HEK293T (cell line): ENCODE measurements at regions not wholly inside any gene's neighbourhood (a gene's known extent, or its start where the extent isn't known, plus 50 kb on each side); places are given as distances from the start of the nearest gene placed in this dataset.

ENCODE experiments used
- ELF4 ChIP-seq: fragments of 450-650 bp; IDR thresholded peaks from 2 replicates; pipeline ENCODE4 v1.6.1; 2017; ENCODE audit warnings: antibody characterized with exemption
- FOXA1 ChIP-seq: fragments of 450-650 bp; IDR thresholded peaks from 2 replicates; pipeline ENCODE4 v1.6.1; 2016; ENCODE audit warnings: mild to moderate bottlenecking
- FOXK2 ChIP-seq: fragments of 450-650 bp; IDR thresholded peaks from 2 replicates; pipeline ENCODE4 v1.6.1; 2016; ENCODE audit warnings: mild to moderate bottlenecking
- FOXM1 ChIP-seq: fragments of 450-650 bp; IDR thresholded peaks from 2 replicates; pipeline ENCODE4 v1.6.1; 2017; ENCODE audit warnings: mild to moderate bottlenecking, borderline replicate concordance
- L3MBTL2 ChIP-seq: fragments of 450-650 bp; conservative IDR thresholded peaks from 2 replicates; pipeline ENCODE4 v1.6.1; 2016; ENCODE audit warnings: mild to moderate bottlenecking
- SUZ12 ChIP-seq: fragments of 450-650 bp; IDR thresholded peaks from 2 replicates; pipeline ENCODE4 v1.6.1; 2016; ENCODE audit warnings: mild to moderate bottlenecking
- TARDBP ChIP-seq: fragments of 450-650 bp; IDR thresholded peaks from 2 replicates; pipeline ENCODE4 v1.6.1; 2016

DNA sequence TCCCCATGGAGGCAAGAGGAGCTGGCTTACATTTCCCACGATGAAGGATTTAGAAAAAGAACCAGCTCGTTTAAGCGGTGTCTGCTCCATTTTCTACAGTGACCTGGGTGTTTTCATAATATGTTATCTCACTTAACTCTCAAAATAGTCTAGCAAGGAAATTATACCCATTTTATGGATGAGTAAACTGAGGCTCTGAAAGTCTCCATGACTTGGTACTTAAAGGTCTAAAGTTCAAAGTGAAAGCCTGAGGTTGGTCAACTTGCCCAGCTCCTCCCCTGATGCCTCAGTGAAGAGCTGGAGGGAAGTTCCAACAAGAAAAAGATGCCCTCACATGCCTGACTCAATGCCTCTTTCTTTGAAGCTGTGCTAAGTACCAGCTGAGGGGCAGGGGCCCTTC, 232.0 kb downstream of the CBLN1 start:
- TF ChIP-seq ELF4 (no peak), SUZ12 (no peak), FOXM1 (no peak), TARDBP (no peak), FOXA1 (no peak), L3MBTL2 (no peak), FOXK2 (no peak)
